GM19240 (cell line): ENCODE measurements at regions not wholly inside any gene's neighbourhood (a gene's known extent, or its start where the extent isn't known, plus 50 kb on each side); places are given as distances from the start of the nearest gene placed in this dataset.
"Not testable (repeated sequence)": the region's sequence is repeated elsewhere in the genome, so short reads cannot be mapped to it uniquely, and the experiment has no call there.

Experiments
- DNase-seq: peaks from one replicate; pipeline ENCODE4 v3.0.0; 2011; ENCODE audit warnings: low spot score; ENCODE audit not compliant: insufficient read length

DNA sequence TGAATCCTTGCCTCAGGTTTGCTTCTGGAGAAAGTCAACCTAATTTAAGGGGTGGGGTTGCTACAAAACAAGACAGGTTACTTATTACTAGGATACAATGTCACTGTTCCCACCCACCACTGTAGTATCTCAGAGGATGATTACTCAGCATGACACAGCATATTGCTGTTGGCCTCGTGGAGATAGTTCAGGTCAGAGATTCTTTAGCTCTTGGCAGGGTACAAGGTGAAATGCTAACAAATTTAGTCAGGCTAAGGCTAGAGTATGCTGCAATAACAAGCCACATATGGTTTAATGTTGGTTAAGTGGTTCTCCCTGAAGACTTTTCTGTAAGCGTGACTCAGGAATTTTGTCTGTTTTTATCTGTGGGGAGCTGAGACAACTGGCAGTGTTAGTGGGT lies 161.8 kb downstream of the EDEM1 start:
- DNase-seq: no peak

DNA sequence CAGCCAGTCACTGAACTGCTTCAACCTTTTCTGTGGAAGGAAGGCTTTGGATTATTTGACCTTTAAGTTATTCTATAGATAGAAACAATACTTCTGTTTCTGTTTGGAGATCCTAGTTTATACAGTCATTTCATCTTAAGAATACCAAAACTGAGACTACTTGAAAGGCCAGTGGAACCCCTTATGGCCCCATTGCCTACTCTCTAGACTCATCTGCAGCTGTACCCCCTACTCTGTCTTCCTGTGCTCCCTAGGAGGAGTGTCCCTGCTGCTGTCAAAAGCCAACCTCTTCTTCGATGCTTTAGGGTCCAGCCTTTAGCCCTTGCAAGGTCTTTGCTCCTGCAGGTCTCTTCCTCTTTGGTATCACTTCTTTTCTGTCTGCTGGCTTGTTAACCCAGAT lies 169.6 kb downstream of the EDEM1 start:
- no peak for DNase-seq

DNA sequence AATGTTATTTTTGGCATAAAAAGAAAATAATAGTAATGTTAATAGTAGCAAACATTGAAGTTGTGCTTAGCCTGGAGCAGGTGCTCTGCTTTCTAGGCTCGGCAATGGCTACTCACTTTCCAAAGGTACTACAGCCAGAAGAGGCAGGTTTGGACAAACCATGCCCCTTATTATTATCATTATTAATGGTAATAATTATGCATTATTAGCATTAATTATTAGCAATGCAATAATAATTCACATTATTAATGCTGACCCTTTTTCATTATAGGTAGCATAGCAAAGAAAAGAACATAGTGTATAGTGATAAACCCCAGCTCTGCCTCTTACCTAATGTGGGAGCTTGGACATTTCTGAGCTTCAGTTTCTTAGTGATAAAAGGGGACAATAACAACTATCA lies 171.4 kb downstream of the EDEM1 start:
- DNase-seq: no peak

DNA sequence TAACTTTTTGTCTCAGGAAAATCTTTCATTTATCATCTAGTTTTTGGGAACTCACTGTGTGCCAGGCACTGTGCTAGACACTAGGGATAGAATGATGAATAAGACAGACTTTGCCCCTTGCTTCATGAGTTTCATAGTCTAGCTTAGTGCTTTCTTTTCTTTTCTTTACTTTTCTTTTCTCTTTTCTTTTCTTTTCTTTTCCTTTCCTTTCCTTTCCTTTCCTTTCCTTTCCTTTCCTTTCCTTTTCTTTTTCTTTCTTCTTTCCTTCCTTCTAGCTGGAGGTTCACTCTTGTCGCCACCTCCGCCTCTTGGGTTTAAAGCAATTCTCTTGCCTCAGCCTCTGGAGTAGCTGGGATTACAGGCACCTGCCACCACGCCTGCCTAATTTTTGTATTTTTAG lies 172.9 kb downstream of the EDEM1 start:
- no peak for DNase-seq

DNA sequence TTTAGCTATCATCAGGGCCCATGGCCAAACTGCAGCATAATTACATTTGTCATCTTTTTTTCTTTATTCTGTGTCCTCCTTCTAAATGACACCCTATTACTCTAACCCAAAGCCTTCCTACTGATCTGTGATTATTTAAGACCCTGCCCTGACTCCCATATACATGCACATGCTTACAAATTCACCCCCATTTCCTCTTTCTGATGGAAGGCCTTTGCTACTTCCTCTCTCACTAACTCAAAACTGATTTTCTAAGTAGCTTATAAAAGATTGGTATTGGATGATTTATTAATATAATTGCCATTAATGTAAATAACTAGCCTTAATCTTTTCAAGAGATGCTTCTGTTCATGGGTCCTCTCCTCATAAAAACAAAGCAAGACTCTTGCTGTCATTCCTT lies 179.2 kb downstream of the EDEM1 start:
- no peak for DNase-seq

DNA sequence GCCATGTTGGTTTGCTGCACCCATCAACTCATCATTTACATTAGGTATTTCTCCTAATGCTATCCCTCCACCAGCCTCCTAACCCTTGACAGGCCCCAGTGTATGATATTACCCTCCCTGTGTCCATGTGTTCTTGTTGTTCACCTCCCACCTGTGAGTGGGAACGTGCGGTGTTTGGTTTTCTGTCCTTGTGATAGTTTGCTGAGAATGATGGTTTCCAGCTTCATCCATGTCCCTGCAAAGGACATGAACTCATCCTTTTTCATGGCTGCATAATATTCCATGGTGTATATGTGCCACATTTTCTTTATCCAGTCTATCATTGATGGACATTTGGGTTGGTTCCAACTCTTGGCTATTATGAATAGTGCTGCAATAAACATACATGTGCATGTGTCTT lies 184.0 kb downstream of the EDEM1 start:
- not testable (repeated sequence) for DNase-seq

DNA sequence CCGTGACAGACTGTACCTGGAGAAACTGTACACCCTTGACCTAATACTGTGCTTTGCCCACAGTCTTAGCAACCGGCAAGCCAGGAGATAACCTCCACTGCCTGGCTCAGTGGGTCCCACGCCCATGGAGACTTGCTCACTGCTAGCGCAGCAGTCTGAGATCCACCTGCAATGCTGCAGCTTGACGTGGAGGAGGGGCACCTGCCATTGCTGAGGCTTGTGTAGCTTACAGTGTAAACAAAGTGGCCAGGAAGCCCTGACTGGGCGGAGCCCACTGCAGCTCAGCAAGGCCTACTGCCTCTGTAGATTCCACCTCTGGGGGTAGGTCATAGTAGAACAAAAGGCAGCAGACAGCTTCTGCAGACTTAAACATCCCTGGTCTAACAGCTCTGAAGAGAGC lies 189.3 kb downstream of the EDEM1 start:
- no peak for DNase-seq

DNA sequence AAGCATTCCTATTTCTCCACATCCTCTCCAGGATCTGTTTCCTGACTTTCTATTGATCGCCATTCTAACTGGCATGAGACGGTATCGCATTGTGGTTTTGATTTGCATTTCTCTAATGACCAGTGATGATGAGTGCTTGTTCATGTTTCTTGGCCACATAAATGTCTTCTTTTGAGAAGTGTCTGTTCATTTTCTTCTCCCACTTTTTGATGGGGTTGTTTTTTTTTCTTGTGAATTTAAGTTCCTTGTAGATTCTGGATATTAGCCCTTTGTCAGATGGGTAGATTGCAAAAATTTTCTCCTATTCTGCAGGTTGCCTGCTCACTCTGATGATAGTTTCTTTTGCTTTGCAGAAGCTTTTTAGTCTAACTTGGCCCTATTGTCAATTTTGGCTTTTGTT lies 191.8 kb downstream of the EDEM1 start:
- not testable (repeated sequence) for DNase-seq

DNA sequence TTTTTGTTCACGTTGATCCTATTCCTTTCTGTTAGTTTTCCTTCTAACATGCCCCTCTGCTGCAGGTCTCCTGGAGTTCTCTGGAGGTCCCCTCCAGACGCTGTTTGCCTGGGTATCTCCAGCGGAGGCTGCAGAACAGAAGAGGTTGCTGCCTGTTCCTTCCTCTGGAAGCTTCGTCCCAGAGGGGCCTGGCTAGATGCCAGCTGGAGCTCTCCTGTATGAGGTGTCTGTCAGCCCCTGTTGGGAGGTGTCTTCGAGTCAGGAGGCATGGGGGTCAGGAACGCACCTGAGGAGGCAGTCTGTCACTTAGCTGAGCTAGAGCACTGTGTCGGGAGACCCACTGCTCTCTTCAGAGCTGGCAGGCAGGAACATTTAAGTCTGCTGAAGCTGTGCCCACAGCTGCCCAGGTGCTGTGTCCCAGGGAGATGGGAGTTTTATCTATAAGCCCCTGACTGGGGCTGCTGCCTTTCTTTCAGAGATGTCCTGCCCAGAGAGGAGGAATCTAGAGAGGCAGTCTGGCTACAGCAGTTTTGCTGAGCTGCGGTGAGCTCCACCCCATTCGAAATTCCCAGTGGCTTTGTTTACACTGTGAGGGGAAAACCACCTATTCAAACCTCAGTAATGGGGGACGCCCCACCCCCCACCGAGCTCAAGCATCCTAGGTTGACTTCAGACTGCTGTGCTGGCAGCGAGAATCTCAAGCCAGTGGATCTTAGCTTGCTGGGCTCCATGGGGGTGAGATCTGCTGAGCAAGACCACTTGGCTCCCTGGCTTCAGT lies 196.2 kb downstream of the EDEM1 start:
- not testable (repeated sequence) for DNase-seq

DNA sequence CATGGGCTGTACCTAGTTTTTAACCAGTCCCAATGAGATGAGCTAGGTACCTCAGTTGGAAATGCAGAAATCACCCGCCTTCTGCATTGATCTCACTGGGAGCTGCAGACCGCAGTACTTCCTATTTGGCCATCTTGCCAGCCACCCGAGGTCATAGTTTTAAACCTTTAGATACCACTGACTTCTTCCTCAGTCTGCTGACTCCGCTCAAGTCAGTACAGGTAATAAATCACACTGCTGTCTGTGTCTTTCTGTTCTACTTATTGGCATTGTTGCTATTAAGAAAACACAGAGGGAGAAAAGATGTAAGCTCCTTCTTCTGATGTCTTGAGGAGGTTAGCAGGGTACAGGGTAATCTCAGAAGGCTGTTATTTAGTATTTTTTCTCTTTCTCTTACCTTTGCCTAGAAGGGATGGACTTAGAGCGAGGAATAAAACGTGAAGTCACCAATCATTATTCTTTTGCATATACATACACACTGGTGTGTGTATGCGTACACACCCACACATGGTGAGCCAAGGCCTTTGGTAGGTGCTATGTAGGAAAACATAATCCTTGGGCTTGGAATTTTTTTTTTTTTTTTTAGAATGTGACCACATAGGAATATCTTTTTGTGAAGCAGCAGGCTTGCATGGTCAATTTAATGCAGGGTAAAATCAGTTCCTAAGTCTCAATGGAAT lies 197.2 kb downstream of the EDEM1 start:
- DNase-seq: no peak

DNA sequence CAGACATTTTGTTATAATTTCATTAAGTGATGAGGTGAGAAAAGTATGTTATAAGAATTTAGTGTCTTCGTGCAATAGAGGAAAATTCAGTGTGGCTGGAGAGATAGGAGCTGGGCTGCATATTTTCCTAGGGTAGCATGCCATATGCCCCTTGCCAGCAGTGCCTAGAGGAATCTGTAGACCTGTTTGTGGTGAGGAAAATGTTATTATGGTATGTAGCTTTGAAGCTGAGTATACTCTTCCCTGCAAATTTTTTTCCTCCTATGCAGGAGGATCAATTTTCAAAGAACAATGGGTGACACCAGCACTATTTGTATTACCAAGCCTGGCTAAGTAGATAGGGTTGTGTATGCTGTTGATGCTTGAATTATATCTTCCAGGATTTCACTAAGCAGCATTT lies 200.6 kb downstream of the EDEM1 start:
- no peak for DNase-seq

DNA sequence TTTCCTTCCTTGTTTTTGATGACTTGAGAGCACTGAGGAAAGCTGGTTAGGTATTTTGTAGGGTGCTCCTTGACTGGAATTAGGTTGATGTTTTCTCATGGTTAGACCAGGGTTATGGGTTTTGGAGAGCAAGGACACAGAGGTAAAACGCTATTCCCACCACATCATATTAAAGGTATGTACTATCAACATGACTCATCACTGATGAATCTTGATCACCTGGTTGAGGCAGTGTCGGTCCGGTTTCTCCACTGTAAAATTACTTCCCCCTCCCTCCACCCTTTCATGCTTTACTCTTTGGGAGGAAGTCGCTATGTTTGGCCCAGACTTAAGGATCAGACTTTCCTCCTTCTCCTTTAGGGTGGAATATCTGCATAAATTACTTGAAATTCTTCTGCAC lies 201.6 kb downstream of the EDEM1 start:
- no peak for DNase-seq

DNA sequence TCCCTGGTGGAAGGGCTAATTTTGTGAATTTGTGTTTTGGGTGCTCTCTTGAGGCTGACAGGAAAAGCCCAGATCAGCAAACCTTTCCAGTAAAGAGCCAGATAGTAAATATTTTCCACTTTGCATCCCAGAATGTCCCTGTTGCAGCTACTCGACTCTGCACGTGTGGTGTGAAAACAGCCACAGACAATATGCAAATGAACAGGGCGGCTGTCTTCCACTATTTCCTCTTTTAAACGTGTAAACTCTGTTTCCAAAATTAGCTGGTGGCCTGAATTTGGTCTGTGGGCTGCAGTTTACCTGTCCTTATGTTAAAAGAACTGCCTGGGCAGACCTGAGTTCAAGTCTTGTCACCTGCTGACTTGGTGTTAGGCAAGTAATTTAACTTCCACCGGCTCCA lies 202.7 kb downstream of the EDEM1 start:
- DNase-seq: no peak

DNA sequence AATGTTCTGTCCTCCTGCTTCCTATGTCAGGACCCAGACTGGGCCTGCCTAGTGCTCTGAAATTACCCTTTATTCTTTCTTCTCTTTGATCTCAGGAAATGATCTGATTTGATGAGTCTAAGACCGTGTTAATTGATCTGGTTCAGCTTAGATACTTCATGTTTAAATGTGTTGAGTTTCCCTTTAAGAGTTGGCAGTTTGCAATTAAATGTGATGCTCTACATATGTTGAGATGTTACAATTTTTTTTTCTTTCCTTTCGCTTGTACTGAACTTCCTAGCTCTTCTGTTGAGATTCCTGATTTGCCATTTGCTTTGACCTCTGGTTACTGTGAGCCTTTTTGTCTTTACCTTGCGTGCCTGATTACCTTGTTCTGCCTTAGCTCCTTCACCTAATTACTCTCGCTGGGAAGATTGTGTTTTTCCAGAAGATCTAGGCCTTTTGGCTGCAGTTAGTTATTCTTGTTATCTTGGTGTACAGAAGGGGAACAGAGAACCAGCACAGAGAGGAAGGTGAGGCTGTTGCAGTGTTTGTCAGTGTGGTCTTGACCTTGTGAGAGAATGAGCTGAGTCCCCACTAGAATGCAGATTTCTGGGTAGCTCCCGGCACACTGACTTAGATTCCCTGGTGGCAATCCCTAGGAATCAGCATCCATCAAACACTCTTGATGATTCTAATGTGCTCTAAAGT lies 203.6 kb downstream of the EDEM1 start:
- no peak for DNase-seq

DNA sequence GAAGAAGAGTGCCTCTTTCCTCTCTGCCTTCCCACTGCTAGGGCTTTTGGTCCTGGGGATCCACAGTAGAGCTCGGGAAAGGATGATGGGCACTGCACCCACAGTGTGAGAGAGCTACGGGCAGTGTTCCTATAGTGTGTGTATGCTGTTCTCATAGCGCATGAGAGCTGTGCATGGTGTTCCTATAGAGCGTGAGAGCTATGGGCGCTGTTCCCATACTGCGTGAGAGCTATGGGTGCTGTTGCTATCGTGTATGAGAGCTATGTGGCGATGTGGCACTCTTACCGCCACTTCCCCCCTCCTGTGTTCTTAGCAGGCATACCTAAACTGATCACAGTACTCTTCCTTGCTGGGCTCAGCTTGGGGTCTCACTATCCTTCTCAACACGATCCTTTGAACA lies 213.5 kb downstream of the EDEM1 start:
- DNase-seq: no peak

DNA sequence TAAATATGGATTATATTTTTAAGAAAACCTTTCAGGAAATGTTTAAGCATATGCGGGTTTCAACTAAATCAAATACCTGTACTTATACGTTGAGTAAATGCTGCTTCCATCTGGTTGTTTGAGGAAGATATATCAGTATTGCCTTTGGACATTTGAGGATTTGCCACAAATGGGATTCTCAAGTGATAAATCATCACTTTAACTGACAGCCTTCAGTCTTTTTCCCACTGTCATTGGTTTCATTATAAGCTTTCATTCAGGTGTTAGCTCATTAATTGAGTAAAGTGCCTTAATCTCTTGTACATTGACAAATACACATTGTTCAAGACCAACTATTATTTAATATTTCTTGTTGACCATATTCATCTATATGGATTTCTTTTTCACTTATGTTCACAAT lies 217.2 kb downstream of the EDEM1 start:
- no peak for DNase-seq

DNA sequence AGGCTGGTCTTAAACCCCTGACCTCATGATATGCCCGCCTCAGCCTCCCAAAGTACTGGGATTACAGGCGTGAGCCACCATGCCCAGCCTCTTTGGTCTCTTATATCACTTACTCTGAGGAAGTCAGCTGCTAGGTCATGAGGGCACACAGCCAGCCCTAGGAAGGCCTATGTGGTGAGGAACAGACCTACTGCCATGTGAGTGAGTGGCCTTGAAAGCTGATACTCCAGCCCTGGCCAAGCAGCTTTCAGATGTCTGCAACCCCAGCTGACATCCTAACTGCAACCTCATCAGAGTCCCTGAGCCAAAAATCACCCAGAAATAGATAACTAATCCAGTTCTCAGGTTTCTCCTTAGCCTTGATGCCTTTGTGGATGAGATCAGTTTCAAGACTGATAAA lies 224.3 kb downstream of the EDEM1 start:
- no peak for DNase-seq

DNA sequence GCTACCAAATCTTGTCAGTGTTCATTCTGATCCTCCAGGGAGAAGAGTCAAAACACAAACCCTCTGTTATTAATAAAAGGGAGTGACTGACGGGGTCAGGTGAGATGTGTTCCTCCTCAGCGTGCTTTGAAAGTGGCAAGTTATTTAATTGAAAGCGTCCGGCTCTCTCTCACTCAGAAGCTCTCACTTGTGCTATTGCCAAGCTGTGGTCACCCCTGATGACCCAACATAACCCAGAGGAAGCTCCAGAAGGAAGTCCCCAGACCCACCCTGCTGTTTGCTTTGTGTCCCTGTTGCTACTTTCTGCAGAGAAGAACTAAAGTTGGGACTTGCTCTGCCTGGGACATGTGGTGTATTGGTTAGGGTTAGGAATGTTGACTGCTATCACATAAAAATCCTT lies 235.6 kb downstream of the EDEM1 start:
- no peak for DNase-seq

DNA sequence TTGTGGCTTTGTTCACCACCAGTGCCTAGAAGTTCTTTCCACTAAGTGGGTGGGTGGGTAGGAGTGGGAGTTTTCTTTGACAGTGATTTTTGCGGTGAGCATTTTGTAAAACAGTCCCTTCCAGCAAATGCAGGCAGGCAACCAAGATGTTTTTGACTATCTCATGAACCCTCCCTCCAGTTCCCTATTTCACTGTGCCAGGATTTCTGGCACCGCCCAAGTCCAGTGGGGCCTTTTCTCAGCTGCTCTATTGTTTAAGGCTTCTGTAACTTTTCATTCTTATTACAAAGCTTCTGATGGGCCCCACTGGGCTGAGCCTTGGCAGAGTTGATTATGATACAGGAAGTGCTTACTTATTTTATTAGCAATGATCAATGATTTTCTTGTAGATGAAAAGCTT lies 236.0 kb downstream of the EDEM1 start:
- no peak for DNase-seq

DNA sequence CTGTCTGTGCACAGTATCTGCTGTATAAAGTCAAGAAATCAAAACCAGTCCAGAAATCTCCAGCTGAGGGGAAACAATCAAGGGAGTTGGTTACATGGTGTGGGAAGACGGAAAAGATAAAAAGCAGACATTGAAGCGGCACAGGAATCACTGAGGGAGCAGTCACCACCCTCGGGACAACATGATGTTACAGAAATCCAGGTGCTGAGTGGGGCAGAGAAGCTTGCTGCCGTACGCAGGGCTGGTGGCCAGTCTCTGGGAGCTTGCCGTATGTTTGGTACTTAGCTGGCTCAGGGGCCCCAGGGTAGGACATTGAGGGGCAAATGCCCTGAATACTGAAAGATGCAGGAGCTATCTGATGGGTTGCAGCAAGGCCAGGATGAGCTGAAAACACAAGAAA lies 237.9 kb downstream of the EDEM1 start:
- DNase-seq: no peak

DNA sequence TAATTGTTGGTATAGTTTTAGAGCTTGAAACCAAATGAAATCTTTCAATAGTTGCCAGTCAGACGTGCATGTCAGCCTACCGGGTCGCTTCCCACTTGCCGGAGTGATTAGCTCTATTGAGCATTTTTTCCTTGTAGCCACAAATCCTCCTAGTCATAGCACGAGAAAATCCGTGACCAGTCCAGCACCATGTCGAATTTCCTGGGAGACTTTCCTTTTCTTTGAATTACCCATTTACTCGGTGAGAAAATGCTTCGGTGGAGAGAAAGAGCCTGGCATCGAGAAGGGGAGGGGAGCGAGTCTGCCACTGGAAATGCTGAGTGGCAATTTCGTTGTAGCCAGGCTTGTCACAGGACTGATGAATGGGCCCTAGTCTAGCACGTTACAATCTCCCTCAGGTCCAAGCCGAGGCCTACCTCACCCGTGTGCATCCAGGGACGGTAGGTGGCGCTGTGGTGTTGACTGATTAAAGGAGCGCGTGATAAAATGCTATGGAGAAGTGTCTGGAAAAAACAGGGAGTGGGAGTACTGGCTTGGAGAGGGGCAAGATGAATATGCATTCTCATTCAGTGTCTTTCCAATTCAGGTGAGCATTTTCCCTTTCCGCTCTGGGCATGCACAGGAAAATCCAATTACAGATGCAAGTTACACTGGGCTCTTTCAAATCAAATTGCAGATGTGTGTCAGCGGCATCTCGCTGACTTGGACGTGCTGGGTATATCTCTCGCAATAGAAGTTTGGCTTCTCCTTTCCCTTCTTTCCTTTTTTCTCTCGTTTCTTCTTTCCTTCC lies 238.8 kb downstream of the EDEM1 start:
- peak; percentile 22 for DNase-seq

DNA sequence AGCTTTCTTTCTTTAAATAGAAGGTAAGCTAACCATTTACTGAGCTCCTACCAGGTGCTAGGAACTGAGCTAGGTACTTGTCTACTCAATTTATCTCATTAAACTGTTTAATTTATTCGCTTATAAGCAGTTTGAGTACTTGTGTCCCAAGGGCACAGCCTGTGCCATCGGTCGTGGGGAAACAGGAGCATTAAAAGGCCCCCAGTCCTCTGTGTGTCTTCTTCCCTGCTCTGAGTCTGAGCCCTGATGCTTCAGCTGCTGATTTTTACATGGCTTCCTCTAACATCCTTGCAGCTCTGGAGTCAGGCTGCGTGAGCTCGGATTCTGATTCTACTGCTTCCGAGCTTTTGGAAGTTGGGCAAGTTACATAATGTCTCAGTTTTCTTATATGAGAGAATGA lies 239.5 kb downstream of the EDEM1 start:
- no peak for DNase-seq
